ENCODE measurements at regions not wholly inside any gene's neighbourhood (a gene's known extent, or its start where the extent isn't known, plus 50 kb on each side); places are given as distances from the start of the nearest gene placed in this dataset.

- no peak for FAIRE-seq
Measured at GRCh38 chr3:30225021-30225420, 381.4 kb upstream of the TGFBR2 start.

- no peak for FAIRE-seq
Measured at GRCh38 chr3:30226601-30227151, 379.7 kb upstream of the TGFBR2 start.

- no peak for FAIRE-seq
Measured at GRCh38 chr3:30227571-30228301, 378.7 kb upstream of the TGFBR2 start.

DNA sequence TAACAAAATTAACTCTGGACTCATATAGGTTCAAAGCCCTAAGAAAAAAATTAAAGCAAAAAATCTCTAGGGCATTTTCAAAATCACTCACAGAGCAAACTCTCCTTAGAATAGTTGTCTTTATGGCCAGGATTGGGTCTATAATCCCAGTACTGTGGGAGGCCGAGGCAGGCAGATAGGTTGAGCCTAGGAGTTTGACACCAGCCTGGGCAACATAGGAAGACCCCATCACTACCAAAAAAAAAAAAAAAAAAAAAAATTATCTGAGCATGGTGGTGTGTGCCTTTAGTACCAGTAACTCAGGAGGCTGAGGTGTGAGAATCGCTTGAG is 378.1 kb upstream of the TGFBR2 start:
- no peak for FAIRE-seq

- FAIRE-seq: no peak
Measured at GRCh38 chr3:30231277-30232141, 374.9 kb upstream of the TGFBR2 start.

DNA sequence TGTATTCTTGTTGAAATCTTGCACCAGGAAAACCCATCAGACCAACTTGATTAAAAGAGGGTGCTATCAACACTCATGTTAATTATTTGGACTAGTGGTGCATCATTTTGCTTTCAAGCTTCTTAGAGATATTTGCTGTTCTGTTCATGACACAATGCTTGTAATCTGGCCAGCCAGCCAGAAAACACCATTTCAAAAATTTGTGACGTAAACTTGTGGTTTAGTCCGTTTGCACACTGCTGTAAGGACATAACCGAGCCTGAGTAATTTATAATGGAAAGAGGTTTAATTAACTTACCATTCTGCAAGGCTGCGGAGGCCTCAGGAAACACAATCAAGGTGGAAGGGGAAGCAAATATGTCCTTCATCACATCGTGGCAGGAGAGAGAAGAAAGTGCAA is 374.3 kb upstream of the TGFBR2 start:
- peak; percentile 3 for FAIRE-seq

GRCh38 chr3:30233913-30234646 is 372.3 kb upstream of the TGFBR2 start:
- peak; percentile 59 for FAIRE-seq

DNA sequence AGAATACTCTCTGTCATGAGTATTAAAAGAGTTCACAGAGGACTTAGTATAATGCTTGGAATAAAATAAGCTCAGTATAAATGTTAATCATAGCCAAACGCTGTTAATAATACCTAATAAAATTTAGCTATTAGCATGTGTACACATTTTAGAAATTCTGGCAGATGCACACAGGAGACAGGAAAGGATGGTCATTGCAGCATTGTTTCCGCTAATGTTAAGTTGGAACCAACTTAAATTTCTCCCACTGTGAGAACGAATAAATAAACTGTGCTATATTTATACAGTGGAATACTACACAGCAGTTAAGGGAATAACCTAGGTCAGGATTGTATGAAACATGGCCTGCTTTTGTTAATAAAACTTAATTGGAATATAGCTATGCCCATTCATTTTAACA is 370.4 kb upstream of the TGFBR2 start:
- FAIRE-seq: no peak

DNA sequence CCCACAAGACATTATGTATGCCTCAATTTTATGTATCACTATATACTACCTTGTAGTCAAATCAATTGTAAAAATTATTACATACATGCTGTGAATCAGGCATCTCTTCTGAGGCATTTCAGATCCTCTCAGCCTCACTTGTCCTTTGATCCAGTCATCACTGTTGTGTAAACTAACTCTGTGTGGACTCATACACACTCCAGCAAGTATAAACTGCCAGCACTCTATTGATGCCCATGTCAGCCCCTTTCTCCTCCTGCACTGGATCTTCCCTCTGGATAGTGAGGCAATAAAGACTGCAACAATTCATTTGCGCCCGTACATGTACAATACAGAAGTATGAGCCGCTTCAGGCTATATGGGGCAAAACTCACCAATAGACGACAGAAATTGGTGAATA is 364.7 kb upstream of the TGFBR2 start:
- no peak for FAIRE-seq

GRCh38 chr3:30245858-30246622 is 360.4 kb upstream of the TGFBR2 start:
- no peak for FAIRE-seq

- no peak for FAIRE-seq
Measured at GRCh38 chr3:30248423-30248822, 358.0 kb upstream of the TGFBR2 start.

- FAIRE-seq: no peak
Measured at GRCh38 chr3:30252474-30252873, 353.9 kb upstream of the TGFBR2 start.

GRCh38 chr3:30253832-30254231 is 352.6 kb upstream of the TGFBR2 start:
- no peak for FAIRE-seq

DNA sequence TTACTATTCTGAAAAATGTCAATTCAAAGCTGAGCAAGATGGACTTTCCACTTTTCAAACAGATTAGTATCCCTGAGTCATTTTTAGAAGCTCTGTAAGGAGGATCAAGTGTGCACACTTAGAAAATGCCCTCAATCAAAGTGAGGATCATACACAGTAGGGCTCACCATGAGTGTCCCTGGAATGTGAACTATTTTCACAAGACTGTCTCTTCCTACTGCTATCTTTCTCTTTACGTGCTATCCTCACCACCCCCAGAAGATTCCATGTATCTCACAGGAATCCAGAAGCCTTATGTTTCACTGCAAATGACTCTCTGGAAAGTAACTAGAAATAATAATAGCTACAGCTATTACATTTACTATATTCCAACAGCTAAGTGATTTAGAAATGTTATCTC is 349.9 kb upstream of the TGFBR2 start:
- FAIRE-seq: no peak

DNA sequence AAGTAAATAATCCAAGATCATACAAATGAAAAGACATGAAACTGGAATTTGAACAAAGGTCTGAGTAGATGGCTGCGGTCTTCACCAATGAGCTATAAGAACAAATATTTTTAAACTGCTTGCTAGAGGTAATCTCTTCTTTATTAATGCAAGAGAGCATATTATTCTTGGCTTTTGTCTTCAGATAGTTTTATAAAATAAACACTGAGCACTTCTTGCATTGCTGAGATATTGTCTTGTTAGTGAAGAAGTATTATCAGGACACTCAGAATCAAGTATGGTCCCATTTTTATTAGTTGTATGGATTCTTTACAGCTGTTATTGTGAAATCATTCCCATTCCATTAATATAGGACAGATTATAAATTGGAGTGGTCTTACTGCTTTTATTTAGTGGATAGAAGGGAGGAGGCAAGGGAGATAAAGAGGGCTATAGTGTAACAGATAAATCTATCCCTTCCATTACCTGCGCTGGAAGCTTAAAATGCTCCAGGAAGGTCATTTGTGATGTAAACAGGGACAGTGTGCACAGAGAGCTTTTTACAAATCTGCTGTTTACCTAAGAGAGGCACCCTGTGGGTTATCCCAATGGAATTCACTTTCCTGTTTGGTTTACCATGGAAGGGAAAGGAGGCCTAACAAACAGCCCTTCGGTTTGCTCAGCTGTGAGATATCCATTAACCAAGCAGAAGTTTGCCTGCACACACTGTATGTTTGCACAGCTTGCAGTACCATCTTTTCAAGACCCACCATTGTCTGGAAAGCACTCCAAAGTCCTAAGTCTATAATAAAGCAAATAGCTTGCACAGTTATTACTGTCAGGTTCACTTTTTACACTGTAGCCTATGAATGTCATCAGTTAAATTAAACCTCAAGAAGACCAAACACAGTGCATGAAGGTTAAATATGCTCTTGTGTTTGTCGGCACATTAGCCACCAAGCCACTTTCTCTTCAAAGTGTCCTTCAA is 347.7 kb upstream of the TGFBR2 start:
- no peak for FAIRE-seq

DNA sequence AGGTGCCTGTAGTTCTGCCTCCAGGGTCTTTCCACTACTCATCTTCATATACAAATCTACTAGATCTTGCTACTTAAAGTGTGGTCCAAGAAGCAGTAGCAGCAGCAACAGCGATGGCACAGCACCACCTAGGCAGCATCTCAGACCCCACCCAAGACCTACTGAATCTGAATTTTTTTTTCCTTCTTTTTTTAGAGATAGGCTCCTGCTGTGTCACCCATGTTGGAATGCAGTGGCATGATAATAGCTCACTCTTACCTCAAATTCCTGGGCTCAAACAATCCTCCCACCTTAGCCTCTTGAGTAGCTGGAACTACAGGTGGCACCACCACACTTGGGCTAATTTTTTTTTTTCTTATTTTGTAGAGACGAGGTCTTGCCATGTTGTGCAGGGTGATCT is 346.7 kb upstream of the TGFBR2 start:
- FAIRE-seq: no peak

DNA sequence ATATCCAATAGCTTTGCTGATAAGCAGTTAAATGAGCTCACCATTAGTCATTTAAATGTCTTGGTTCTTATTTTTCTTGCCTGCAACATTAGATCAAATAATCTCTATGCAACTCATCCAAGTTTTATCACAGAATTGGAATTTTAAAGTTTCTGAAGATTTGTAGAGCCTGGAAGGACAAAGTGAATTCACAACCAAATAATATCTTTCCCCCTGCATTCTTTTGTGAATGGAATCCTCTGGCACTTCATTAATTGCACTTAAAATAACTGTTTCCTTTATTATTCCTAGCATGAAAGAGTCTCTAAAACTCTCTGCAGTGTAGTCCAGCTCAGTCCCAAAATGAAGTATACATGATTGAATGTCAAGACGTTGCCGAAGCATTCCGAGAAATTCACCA is 345.6 kb upstream of the TGFBR2 start:
- no peak for FAIRE-seq

- no peak for FAIRE-seq
Measured at GRCh38 chr3:30263238-30263924, 343.0 kb upstream of the TGFBR2 start.

DNA sequence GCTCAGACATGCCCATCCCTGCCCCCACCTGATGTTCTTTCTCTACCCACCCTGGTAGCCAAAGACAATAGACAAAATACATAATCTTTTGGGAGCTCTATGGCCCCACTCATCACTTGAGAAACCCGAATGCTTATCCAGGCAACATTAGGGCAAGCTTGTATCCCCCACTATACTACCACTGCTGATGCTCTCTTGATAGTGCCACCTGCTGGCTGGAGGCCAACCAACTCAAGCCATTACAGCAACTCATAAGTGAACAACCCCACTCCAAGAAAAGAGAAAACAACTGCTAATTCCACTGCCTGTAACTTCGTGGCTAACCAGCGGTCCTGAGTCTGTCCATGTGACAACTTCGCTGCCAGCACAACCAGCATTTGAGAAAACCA is 342.5 kb upstream of the TGFBR2 start:
- no peak for FAIRE-seq

DNA sequence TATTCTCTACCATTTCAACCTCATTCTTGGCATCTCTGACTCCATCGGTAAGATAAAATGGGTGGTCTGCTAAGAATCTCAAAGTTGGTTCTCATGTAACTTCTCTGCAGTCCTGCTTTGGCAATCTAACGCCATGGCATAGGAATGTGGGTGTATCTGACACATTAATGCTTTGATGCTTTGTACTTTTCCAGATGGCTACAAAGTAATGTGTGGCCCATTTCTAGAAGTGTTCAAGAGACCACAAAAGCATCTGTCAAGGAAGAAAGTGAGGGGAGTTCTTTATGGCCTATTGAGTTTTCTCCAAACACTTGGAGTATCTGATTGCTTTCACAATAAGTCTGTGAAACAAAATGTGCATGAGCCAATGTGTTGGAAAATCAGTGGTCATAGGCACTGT is 339.9 kb upstream of the TGFBR2 start:
- no peak for FAIRE-seq

DNA sequence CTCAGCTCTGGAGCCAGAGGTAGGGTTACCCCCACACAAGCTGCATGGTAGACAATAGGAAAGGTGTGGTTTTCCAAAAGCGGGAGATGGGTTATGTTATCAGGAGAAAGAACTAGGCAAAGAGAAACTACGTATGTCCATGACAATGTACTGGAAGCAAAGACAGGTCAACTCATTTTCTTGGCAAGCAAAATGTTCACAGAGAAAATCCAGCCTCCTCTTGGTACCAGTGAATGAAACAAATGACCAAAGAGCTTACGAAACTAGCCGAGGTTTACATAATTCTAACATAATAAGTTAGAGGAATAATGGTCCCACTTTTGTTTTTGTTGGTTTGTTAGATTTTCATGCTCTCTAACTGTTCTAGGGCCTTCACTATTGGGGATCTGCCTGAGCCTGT is 338.1 kb upstream of the TGFBR2 start:
- no peak for FAIRE-seq
